Heart left ventricle (tissue), 13 donors: ENCODE measurements at regions not wholly inside any gene's neighbourhood (a gene's known extent, or its start where the extent isn't known, plus 50 kb on each side); places are given as distances from the start of the nearest gene placed in this dataset.

Experiments
- CTCF ChIP-seq, 12 donors: fragments of 200-600 bp; sonication (generic) in 4 of 12; IDR thresholded peaks; one replicate each; pipeline versions ENCODE4 v1.5.0 to v1.8.0; 2018 to 2022; ENCODE audit warnings: antibody characterized with exemption in 12 of 12, mild to moderate bottlenecking in 5 of 12
- POLR2A ChIP-seq, 2 donors: fragments of 450-650 bp; IDR thresholded peaks; one replicate each; pipeline ENCODE4 v1.6.1; 2017; ENCODE audit warnings: antibody characterized with exemption in 2 of 2, mild to moderate bottlenecking in 2 of 2, moderate library complexity in 2 of 2
- donor health status: ischemic (EF 13 %, LVEDD 7.1; RV severe dilation, severe dysfunction).
- donor health status: DM: no; HTN: yes; CAD: no.
- donor health status: DM: no; HTN: no; CAD: no.
- donor health status: ischemic (EF 25% LVEDD 6.9; RV normal size, moderate dysfunction).
- donor health status: ischemic (EF 25% LVEDD 5.7; RV mildly dilated, moderate dysfunction).
- donor health status: ischemic (EF 35%, LVEDD 5.7; RV mildly dilated, moderate dysfunction).
- donor health status: nonischemic (EF 11% LVEDD 7.7; RV severe dilation, severe dysfunction).
- donor health status: DM: yes; HTN: yes; CAD: no.
- donor health status: PGD.
- donor health status: ischemic (EF 29% LVEDD 5.4; RV normal size, mild dysfunction).
- donor health status: nonischemic (EF 23%, LVEDD 6.1; RV moderate dilation, normal function).

DNA sequence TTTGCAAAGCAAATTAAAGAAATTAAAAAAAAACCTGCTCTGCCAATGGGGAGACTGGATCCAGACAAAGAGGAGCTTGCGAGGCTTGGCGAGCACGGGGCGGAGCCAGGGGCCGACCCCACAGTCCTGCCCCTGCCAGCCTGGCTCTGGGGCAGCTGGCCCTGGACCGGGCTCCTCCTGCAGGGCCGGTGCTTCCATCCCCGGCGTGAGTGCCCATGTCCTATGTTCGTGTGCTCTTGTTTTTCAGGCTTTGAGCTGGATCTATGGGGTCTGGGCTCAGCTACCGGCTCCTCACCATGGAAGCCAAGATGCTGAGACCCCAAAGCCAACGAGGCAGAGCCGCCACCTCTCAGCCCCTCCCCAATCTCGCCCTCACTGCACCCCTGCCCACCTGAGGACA lies 176.8 kb downstream of the KIF26A start:
- no peak for TF ChIP-seq CTCF (IDR thresholded peaks at IDR 0.05)
- TF ChIP-seq POLR2A (IDR thresholded peaks at IDR 0.05) = no peak
